GM23338 (cell line): ENCODE measurements at regions not wholly inside any gene's neighbourhood (a gene's known extent, or its start where the extent isn't known, plus 50 kb on each side); places are given as distances from the start of the nearest gene placed in this dataset.

ENCODE experiments used
- ATAC-seq: fragments of 200-7000 bp; cut with Tn5 transposase; 3 replicates; pipeline ENCODE4 v1.9.1; 2020
- DNase-seq: peaks from one replicate; pipeline ENCODE4 v3.0.0-alpha.2; 2015; ENCODE audit warnings: low spot score
- H2AFZ ChIP-seq: fragments of 200-600 bp; sonication (generic); 2 replicates; pipeline ENCODE4 v1.8.0; 2016; ENCODE audit warnings: antibody characterized with exemption, mild to moderate bottlenecking, moderate library complexity
- H3F3A ChIP-seq: fragments of 200-600 bp; sonication (generic); replicated peaks from 2 replicates; pipeline ENCODE4 v1.8.0; 2017; ENCODE audit warnings: antibody characterized with exemption, mixed run types, low read depth
- H3K27ac ChIP-seq: fragments of 200-600 bp; sonication (generic); 2 replicates; pipeline ENCODE4 v1.6.1; 2016; ENCODE audit warnings: low read depth
- H3K27me3 ChIP-seq: fragments of 200-600 bp; sonication (generic); 2 replicates; pipeline ENCODE4 v1.8.0; 2016; ENCODE audit warnings: mild to moderate bottlenecking, mixed run types, moderate library complexity; ENCODE audit not compliant: insufficient read depth
- H3K36me3 ChIP-seq: fragments of 200-600 bp; sonication (generic); 2 replicates; pipeline ENCODE4 v1.8.0; 2016; ENCODE audit warnings: mild to moderate bottlenecking; ENCODE audit not compliant: insufficient read depth
- H3K4me1 ChIP-seq: fragments of 200-600 bp; sonication (generic); 2 replicates; pipeline ENCODE4 v1.8.0; 2016; ENCODE audit warnings: mild to moderate bottlenecking, moderate library complexity; ENCODE audit not compliant: insufficient read depth
- H3K4me2 ChIP-seq: fragments of 200-600 bp; sonication (generic); 2 replicates; pipeline ENCODE4 v1.7.1; 2017; ENCODE audit warnings: mixed run types
- H3K4me3 ChIP-seq: fragments of 200-600 bp; sonication (generic); 2 replicates; pipeline ENCODE4 v1.6.1; 2016; ENCODE audit warnings: mixed run types
- H3K79me2 ChIP-seq: fragments of 200-600 bp; sonication (generic); replicated peaks from 2 replicates; pipeline ENCODE4 v1.8.0; 2017; ENCODE audit warnings: mild to moderate bottlenecking; ENCODE audit not compliant: insufficient read depth
- H3K9me2 ChIP-seq: fragments of 200-600 bp; sonication (generic); 2 replicates; pipeline ENCODE4 v1.8.0; 2017; ENCODE audit not compliant: insufficient read depth
- H4K20me1 ChIP-seq: fragments of 200-600 bp; sonication (generic); replicated peaks from 2 replicates; pipeline ENCODE4 v1.8.0; 2017; ENCODE audit warnings: mild to moderate bottlenecking; ENCODE audit not compliant: insufficient read depth
- H3K27ac Mint-ChIP-seq: 2 replicates; pipeline ENCODE4 v1.8.0; 2020; ENCODE audit warnings: inconsistent platforms, mild to moderate bottlenecking, moderate library complexity, mixed read lengths
- H3K27me3 Mint-ChIP-seq: 3 replicates; pipeline ENCODE4 v1.8.0; 2022; ENCODE audit warnings: low read depth, mild to moderate bottlenecking, moderate library complexity, mixed read lengths, inconsistent platforms; ENCODE audit not compliant: insufficient read depth, poor library complexity
- H3K36me3 Mint-ChIP-seq: 3 replicates; pipeline ENCODE4 v1.8.0; 2021; ENCODE audit warnings: low read depth, mild to moderate bottlenecking, inconsistent platforms, moderate library complexity, mixed read lengths
- H3K4me1 Mint-ChIP-seq: 3 replicates; pipeline ENCODE4 v1.8.0; 2020; ENCODE audit warnings: mild to moderate bottlenecking, inconsistent platforms, mixed read lengths
- H3K4me3 Mint-ChIP-seq: 3 replicates; pipeline ENCODE4 v1.8.0; 2021; ENCODE audit warnings: moderate library complexity, mild to moderate bottlenecking, inconsistent platforms, mixed read lengths
- H3K9me3 Mint-ChIP-seq: 3 replicates; pipeline ENCODE4 v1.8.0; 2020; ENCODE audit warnings: moderate library complexity, mild to moderate bottlenecking, inconsistent platforms, mixed read lengths
- EZH2phosphoT487 ChIP-seq: fragments of 200-600 bp; sonication (generic); IDR thresholded peaks from one replicate; pipeline ENCODE4 v1.8.1; 2018; ENCODE audit warnings: antibody characterized with exemption; ENCODE audit not compliant: unreplicated experiment
- JUNB ChIP-seq: IDR thresholded peaks from one replicate; pipeline ENCODE4 v1.6.1; 2016; ENCODE audit warnings: antibody characterized with exemption; ENCODE audit not compliant: unreplicated experiment
- POLR2AphosphoS5 ChIP-seq: IDR thresholded peaks from 2 replicates; pipeline ENCODE4 v1.6.1; 2016; ENCODE audit warnings: antibody characterized with exemption, low read depth
- STAT1 ChIP-seq: IDR thresholded peaks from one replicate; pipeline ENCODE4 v1.6.1; 2016; ENCODE audit warnings: antibody characterized with exemption; ENCODE audit not compliant: unreplicated experiment
- ZNF114 ChIP-seq: fragments of 250-450 bp; sonication (Bioruptor Pico); IDR thresholded peaks from 2 replicates; pipeline ENCODE4 v1.5.0; 2020; ENCODE audit warnings: mild to moderate bottlenecking, moderate library complexity
- ZNF331 ChIP-seq: fragments of 250-450 bp; sonication (Bioruptor Pico); IDR thresholded peaks from 2 replicates; pipeline ENCODE4 v1.5.0; 2020; ENCODE audit warnings: low read depth, mild to moderate bottlenecking, moderate library complexity
- TF ChIP-seq, protein P1 (sequence below), 2 experiments: fragments of 200-600 bp in 1 of 2; sonication (generic) in 1 of 2; conservative IDR thresholded peaks; 2 replicates each; pipeline versions ENCODE4 v1.5.1 to v1.6.1; 2016 to 2017; ENCODE audit warnings: antibody characterized with exemption in 2 of 2, low read depth in 2 of 2, mild to moderate bottlenecking in 2 of 2, moderate library complexity in 1 of 2
- TF ChIP-seq, protein P2 (sequence below): IDR thresholded peaks from 2 replicates; pipeline ENCODE4 v1.6.1; 2016; ENCODE audit warnings: antibody characterized with exemption
- TF ChIP-seq, protein P3 (sequence below): IDR thresholded peaks from one replicate; pipeline ENCODE4 v1.6.1; 2018; ENCODE audit warnings: antibody characterized with exemption; ENCODE audit not compliant: unreplicated experiment
- TF ChIP-seq, protein P4 (sequence below): fragments of 250-450 bp; sonication (Bioruptor Pico); IDR thresholded peaks from 2 replicates; pipeline ENCODE4 v1.5.0; 2020; ENCODE audit warnings: mild to moderate bottlenecking, moderate library complexity

DNA sequence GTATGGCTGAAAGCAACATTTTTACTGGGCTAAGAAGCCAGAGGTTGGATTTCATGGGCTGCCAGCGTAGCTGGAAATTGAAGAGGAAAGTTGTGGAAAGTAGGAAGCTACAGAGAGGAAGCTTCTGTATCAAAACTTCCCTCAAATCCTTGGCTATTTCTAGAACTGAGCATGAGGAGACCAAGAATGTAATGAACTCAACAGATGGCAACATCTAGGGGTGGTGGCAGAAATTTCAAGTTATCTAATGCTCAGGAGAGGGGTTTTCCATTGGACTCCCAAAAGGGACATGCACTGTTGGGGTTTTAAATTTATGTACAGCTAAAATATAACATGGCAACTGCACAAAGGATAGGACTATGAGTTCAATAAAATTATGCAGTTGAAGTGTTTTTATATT lies 151.3 kb downstream of the DHRS2 start:
- Histone ChIP-seq H3K4me2 (no peak overlapping the region), H2AFZ (no peak overlapping the region), H3K36me3 (no peaks in the 10 kb centered on the region), H4K20me1 (no peaks in the 10 kb centered on the region), H3K27ac (no peak overlapping the region), H3K27me3 (no peaks in the 10 kb centered on the region), H3K4me3 (no peak overlapping the region), H3K79me2 (no peaks in the 10 kb centered on the region), H3K4me1 (no peaks in the 10 kb centered on the region), H3K9me2 (peaks cover 14% of the 10 kb centered on the region), H3F3A (no peaks in the 10 kb centered on the region)
- TF ChIP-seq ZNF114 (no peak), ZNF331 (CRISPR knock-in tag) (no peak)
- TF ChIP-seq, protein P1, sequence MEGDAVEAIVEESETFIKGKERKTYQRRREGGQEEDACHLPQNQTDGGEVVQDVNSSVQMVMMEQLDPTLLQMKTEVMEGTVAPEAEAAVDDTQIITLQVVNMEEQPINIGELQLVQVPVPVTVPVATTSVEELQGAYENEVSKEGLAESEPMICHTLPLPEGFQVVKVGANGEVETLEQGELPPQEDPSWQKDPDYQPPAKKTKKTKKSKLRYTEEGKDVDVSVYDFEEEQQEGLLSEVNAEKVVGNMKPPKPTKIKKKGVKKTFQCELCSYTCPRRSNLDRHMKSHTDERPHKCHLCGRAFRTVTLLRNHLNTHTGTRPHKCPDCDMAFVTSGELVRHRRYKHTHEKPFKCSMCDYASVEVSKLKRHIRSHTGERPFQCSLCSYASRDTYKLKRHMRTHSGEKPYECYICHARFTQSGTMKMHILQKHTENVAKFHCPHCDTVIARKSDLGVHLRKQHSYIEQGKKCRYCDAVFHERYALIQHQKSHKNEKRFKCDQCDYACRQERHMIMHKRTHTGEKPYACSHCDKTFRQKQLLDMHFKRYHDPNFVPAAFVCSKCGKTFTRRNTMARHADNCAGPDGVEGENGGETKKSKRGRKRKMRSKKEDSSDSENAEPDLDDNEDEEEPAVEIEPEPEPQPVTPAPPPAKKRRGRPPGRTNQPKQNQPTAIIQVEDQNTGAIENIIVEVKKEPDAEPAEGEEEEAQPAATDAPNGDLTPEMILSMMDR (conservative IDR thresholded peaks at IDR 0.05; ENCODE audit: low read depth in 2 of 2): no peak
- TF ChIP-seq, protein P2, sequence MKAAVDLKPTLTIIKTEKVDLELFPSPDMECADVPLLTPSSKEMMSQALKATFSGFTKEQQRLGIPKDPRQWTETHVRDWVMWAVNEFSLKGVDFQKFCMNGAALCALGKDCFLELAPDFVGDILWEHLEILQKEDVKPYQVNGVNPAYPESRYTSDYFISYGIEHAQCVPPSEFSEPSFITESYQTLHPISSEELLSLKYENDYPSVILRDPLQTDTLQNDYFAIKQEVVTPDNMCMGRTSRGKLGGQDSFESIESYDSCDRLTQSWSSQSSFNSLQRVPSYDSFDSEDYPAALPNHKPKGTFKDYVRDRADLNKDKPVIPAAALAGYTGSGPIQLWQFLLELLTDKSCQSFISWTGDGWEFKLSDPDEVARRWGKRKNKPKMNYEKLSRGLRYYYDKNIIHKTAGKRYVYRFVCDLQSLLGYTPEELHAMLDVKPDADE: no peak
- Mint-ChIP-seq H3K4me3 (no peak overlapping the region), H3K4me1 (no peaks in the 10 kb centered on the region), H3K27ac (no peak overlapping the region), H3K36me3 (no peaks in the 10 kb centered on the region), H3K9me3 (peaks cover 2% of the 10 kb centered on the region; the same call in 2 of the 3 replicates), H3K27me3 (peaks cover 3% of the 10 kb centered on the region)
- ATAC-seq (no peak), DNase-seq (no peak)

DNA sequence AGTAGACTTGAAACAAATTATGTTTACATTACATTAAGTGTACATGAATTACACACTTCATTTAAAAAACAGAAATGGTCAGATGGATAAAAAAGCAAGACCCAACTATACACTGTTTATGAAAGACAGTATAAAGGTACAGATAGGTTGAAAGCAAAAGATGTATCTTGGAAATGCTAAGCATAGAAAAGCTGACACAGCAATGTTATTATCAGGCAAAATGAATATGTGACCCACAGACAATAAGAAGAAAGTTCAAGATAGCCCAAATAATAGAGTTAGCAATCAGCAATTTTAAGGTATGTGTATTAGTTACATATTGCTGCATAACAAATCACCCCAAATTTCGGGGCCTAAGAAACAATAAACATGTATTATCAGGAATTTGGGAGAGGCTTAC lies 153.5 kb downstream of the DHRS2 start:
- H3K27me3 Mint-ChIP-seq: peaks cover 3% of the 10 kb centered on the region
- H3K9me3 Mint-ChIP-seq: peaks cover 2% of the 10 kb centered on the region; the same call in 2 of the 3 replicates
- TF ChIP-seq EZH2phosphoT487 (no peak), STAT1 (no peak), JUNB (no peak), ZNF114 (no peak), POLR2AphosphoS5 (no peak)
- TF ChIP-seq, protein P3, sequence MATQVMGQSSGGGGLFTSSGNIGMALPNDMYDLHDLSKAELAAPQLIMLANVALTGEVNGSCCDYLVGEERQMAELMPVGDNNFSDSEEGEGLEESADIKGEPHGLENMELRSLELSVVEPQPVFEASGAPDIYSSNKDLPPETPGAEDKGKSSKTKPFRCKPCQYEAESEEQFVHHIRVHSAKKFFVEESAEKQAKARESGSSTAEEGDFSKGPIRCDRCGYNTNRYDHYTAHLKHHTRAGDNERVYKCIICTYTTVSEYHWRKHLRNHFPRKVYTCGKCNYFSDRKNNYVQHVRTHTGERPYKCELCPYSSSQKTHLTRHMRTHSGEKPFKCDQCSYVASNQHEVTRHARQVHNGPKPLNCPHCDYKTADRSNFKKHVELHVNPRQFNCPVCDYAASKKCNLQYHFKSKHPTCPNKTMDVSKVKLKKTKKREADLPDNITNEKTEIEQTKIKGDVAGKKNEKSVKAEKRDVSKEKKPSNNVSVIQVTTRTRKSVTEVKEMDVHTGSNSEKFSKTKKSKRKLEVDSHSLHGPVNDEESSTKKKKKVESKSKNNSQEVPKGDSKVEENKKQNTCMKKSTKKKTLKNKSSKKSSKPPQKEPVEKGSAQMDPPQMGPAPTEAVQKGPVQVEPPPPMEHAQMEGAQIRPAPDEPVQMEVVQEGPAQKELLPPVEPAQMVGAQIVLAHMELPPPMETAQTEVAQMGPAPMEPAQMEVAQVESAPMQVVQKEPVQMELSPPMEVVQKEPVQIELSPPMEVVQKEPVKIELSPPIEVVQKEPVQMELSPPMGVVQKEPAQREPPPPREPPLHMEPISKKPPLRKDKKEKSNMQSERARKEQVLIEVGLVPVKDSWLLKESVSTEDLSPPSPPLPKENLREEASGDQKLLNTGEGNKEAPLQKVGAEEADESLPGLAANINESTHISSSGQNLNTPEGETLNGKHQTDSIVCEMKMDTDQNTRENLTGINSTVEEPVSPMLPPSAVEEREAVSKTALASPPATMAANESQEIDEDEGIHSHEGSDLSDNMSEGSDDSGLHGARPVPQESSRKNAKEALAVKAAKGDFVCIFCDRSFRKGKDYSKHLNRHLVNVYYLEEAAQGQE: no peak
- TF ChIP-seq, protein P4, sequence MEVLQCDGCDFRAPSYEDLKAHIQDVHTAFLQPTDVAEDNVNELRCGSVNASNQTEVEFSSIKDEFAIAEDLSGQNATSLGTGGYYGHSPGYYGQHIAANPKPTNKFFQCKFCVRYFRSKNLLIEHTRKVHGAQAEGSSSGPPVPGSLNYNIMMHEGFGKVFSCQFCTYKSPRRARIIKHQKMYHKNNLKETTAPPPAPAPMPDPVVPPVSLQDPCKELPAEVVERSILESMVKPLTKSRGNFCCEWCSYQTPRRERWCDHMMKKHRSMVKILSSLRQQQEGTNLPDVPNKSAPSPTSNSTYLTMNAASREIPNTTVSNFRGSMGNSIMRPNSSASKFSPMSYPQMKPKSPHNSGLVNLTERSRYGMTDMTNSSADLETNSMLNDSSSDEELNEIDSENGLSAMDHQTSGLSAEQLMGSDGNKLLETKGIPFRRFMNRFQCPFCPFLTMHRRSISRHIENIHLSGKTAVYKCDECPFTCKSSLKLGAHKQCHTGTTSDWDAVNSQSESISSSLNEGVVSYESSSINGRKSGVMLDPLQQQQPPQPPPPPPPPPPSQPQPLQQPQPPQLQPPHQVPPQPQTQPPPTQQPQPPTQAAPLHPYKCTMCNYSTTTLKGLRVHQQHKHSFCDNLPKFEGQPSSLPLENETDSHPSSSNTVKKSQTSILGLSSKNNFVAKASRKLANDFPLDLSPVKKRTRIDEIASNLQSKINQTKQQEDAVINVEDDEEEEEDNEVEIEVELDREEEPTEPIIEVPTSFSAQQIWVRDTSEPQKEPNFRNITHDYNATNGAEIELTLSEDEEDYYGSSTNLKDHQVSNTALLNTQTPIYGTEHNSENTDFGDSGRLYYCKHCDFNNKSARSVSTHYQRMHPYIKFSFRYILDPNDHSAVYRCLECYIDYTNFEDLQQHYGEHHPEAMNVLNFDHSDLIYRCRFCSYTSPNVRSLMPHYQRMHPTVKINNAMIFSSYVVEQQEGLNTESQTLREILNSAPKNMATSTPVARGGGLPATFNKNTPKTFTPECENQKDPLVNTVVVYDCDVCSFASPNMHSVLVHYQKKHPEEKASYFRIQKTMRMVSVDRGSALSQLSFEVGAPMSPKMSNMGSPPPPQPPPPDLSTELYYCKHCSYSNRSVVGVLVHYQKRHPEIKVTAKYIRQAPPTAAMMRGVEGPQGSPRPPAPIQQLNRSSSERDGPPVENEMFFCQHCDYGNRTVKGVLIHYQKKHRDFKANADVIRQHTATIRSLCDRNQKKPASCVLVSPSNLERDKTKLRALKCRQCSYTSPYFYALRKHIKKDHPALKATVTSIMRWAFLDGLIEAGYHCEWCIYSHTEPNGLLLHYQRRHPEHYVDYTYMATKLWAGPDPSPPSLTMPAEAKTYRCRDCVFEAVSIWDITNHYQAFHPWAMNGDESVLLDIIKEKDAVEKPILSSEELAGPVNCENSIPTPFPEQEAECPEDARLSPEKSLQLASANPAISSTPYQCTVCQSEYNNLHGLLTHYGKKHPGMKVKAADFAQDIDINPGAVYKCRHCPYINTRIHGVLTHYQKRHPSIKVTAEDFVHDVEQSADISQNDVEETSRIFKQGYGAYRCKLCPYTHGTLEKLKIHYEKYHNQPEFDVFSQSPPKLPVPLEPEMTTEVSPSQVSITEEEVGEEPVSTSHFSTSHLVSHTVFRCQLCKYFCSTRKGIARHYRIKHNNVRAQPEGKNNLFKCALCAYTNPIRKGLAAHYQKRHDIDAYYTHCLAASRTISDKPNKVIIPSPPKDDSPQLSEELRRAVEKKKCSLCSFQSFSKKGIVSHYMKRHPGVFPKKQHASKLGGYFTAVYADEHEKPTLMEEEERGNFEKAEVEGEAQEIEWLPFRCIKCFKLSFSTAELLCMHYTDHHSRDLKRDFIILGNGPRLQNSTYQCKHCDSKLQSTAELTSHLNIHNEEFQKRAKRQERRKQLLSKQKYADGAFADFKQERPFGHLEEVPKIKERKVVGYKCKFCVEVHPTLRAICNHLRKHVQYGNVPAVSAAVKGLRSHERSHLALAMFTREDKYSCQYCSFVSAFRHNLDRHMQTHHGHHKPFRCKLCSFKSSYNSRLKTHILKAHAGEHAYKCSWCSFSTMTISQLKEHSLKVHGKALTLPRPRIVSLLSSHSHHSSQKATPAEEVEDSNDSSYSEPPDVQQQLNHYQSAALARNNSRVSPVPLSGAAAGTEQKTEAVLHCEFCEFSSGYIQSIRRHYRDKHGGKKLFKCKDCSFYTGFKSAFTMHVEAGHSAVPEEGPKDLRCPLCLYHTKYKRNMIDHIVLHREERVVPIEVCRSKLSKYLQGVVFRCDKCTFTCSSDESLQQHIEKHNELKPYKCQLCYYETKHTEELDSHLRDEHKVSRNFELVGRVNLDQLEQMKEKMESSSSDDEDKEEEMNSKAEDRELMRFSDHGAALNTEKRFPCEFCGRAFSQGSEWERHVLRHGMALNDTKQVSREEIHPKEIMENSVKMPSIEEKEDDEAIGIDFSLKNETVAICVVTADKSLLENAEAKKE (CRISPR knock-in tag): no peak

More for the DNA sequence above, 153.5 kb downstream of the DHRS2 start:
- peaks cover 10% of the 10 kb centered on the region for H3K9me2 ChIP-seq
- H3K4me1 ChIP-seq: no peaks in the 10 kb centered on the region
- no peak overlapping the region for H3K4me3 ChIP-seq
- H3K27ac ChIP-seq: no peak overlapping the region
- no peaks in the 10 kb centered on the region for H3K27me3 ChIP-seq
- no peak for ATAC-seq
- no peaks in the 10 kb centered on the region for H3K79me2 ChIP-seq
- H3K27ac Mint-ChIP-seq: no peak overlapping the region
- no peaks in the 10 kb centered on the region for H3K36me3 Mint-ChIP-seq
- no peak overlapping the region for H3K4me3 Mint-ChIP-seq
- DNase-seq: no peak
- no peaks in the 10 kb centered on the region for H3F3A ChIP-seq
- no peak overlapping the region for H2AFZ ChIP-seq
- H4K20me1 ChIP-seq: no peaks in the 10 kb centered on the region
- no peaks in the 10 kb centered on the region for H3K4me1 Mint-ChIP-seq
- no peaks in the 10 kb centered on the region for H3K36me3 ChIP-seq
- no peak overlapping the region for H3K4me2 ChIP-seq
